ENCODE measurements at regions not wholly inside any gene's neighbourhood (a gene's known extent, or its start where the extent isn't known, plus 50 kb on each side); places are given as distances from the start of the nearest gene placed in this dataset.

GRCh38 chr6:15818491-15818890 is 155.7 kb upstream of the DTNBP1 start:
- H3K9me3 ChIP-seq: no peaks in the 10 kb centered on the region
- H2AFZ ChIP-seq (ENCODE audit: low read depth): no peak overlapping the region
- H3K27me3 ChIP-seq (ENCODE audit: insufficient read depth): no peaks in the 10 kb centered on the region; the same call in 1 of the 2 replicates
- no peaks in the 10 kb centered on the region for H4K20me1 ChIP-seq (ENCODE audit: insufficient read depth)
- POLR2A ChIA-PET: no interaction called here
- WGBS (ENCODE audit: low lambda C conversion rate): 13% methylated on average over 2 of the region's 2 CpGs
- no peaks in the 10 kb centered on the region for H3K79me2 ChIP-seq (ENCODE audit: insufficient read depth)
- CTCF ChIA-PET: no interaction called here
- H3K4me3 ChIP-seq (ENCODE audit: low read depth in 2 of 2, low read length in 1 of 2): no peak overlapping the region
- no peak for TF ChIP-seq YY1 (IDR thresholded peaks at IDR 0.05; ENCODE audit: low read depth)
- TF ChIP-seq ELF1 (IDR thresholded peaks at IDR 0.05): no peak
- TF ChIP-seq POLR2AphosphoS5 (IDR thresholded peaks at IDR 0.05; ENCODE audit: low read depth, low read length): no peak
- no peak for TF ChIP-seq RAD21 (IDR thresholded peaks at IDR 0.05; ENCODE audit: low read length)
- no peak for TF ChIP-seq MEF2A (IDR thresholded peaks at IDR 0.05; ENCODE audit: borderline replicate concordance, low read depth)
- TF ChIP-seq JUND (IDR thresholded peaks at IDR 0.05): no peak
- TF ChIP-seq PBX3 (IDR thresholded peaks at IDR 0.05): no peak
- TF ChIP-seq MAX (IDR thresholded peaks at IDR 0.05; ENCODE audit: low read depth): no peak
- no peak for TF ChIP-seq EZH2phosphoT487 (IDR thresholded peaks at IDR 0.05; ENCODE audit: borderline replicate concordance, low read depth)
- H3K36me3 ChIP-seq (replicated peaks in 1 of 2; ENCODE audit: control insufficient read depth in 1 of 2, insufficient read depth in 2 of 2, low read length in 1 of 2): no peaks in the 10 kb centered on the region
- no peak overlapping the region for H3K9ac ChIP-seq
- DNase-seq: no peak
- no peak overlapping the region for H3K27ac ChIP-seq (ENCODE audit: low read depth in 2 of 2, low read length in 1 of 2)
- H3F3A ChIP-seq (replicated peaks; ENCODE audit: insufficient read depth): no peaks in the 10 kb centered on the region
- no peaks in the 10 kb centered on the region for H3K9me2 ChIP-seq
- H3K4me1 ChIP-seq (ENCODE audit: control insufficient read depth in 1 of 2, insufficient read depth in 2 of 2, low read depth in 1 of 2, low read length in 1 of 2): peaks cover 0 to 2% of the 10 kb centered on the region in 2 experiments; a peak in 1 of 4 replicates
- no peak overlapping the region for H3K4me2 ChIP-seq

- no peaks in the 10 kb centered on the region for H3K79me2 ChIP-seq (ENCODE audit: insufficient read depth)
- H2AFZ ChIP-seq (ENCODE audit: low read depth): no peak overlapping the region
- ChIA-PET POLR2A (no interaction called here), CTCF (no interaction called here)
- TF ChIP-seq ELF1 (IDR thresholded peaks at IDR 0.05): no peak
- TF ChIP-seq REST (IDR thresholded peaks at IDR 0.05; ENCODE audit: low read depth, low read length): no peak
- no peak for TF ChIP-seq GATA2 (CRISPR knock-in tag; IDR thresholded peaks at IDR 0.05)
- TF ChIP-seq TEAD4 (IDR thresholded peaks at IDR 0.05; ENCODE audit: borderline replicate concordance, insufficient read depth): no peak
- no peak for TF ChIP-seq PBX3 (IDR thresholded peaks at IDR 0.05)
- TF ChIP-seq FOSL2 (IDR thresholded peaks at IDR 0.05; ENCODE audit: borderline replicate concordance, low read depth): no peak
- no peak for TF ChIP-seq SMC3 (IDR thresholded peaks at IDR 0.05; ENCODE audit: low read depth, low read length)
- no peak for TF ChIP-seq YY1 (IDR thresholded peaks at IDR 0.05; ENCODE audit: low read depth)
- TF ChIP-seq ZBTB33 (IDR thresholded peaks at IDR 0.05; ENCODE audit: borderline replicate concordance, low read depth): no peak
- TF ChIP-seq POLR2AphosphoS5 (IDR thresholded peaks at IDR 0.05; ENCODE audit: low read depth, low read length): no peak
- no peaks in the 10 kb centered on the region for H3K36me3 ChIP-seq (replicated peaks in 1 of 2; ENCODE audit: control insufficient read depth in 1 of 2, insufficient read depth in 2 of 2, low read length in 1 of 2)
- no peaks in the 10 kb centered on the region; the same call in 1 of the 2 replicates for H3K27me3 ChIP-seq (ENCODE audit: insufficient read depth)
- peaks cover 0 to 2% of the 10 kb centered on the region in 2 experiments; a peak in 1 of 4 replicates for H3K4me1 ChIP-seq (ENCODE audit: control insufficient read depth in 1 of 2, insufficient read depth in 2 of 2, low read depth in 1 of 2, low read length in 1 of 2)
- no peak for DNase-seq
- H3K9me3 ChIP-seq: no peaks in the 10 kb centered on the region
- H3K9me2 ChIP-seq: no peaks in the 10 kb centered on the region
- H4K20me1 ChIP-seq (ENCODE audit: insufficient read depth): no peaks in the 10 kb centered on the region
- WGBS (ENCODE audit: low lambda C conversion rate): 62% methylated on average over 7 of the region's 7 CpGs
- H3K4me2 ChIP-seq: no peak overlapping the region
- no peak overlapping the region for H3K9ac ChIP-seq
- no peak overlapping the region for H3K27ac ChIP-seq (ENCODE audit: low read depth in 2 of 2, low read length in 1 of 2)
- no peak overlapping the region for H3K4me3 ChIP-seq (ENCODE audit: low read depth in 2 of 2, low read length in 1 of 2)
- no peaks in the 10 kb centered on the region for H3F3A ChIP-seq (replicated peaks; ENCODE audit: insufficient read depth)
Observed at GRCh38 chr6:15818044-15818443, 155.2 kb upstream of the DTNBP1 start.
